ENCODE measurements at regions not wholly inside any gene's neighbourhood (a gene's known extent, or its start where the extent isn't known, plus 50 kb on each side); places are given as distances from the start of the nearest gene placed in this dataset.
"Not testable (repeated sequence)": the region's sequence is repeated elsewhere in the genome, so short reads cannot be mapped to it uniquely, and the experiment has no call there.

DNA sequence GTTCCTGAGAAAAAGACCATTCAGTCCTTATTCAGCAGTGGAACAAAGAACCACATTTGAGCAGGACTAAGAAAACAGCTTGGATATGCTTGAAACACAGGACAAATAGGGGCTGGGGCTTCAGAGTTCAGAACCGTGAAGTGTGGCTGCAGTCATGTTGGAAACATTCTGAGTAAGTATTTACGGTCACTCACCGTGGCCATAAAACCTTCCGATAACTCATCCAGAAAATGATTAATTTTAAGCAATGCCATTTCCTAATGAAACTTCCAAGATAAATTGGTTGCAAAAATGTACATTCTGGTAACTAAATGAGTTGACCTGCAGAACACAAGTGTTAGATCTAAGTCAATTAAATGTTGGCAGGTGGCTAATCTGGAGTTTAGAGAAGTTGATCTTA is 279.2 kb downstream of the CXCL12 start:
- Histone ChIP-seq H3K27me3 (ENCODE audit: insufficient read depth, low read length) (0 out of 2 replicates have a peak, but pooled peaks cover 2% of the 10 kb centered on the region), H3K27ac (ENCODE audit: low read depth, low read length) (no peak overlapping the region), H3K4me3 (ENCODE audit: low read depth, low read length) (no peak overlapping the region), H3K4me1 (ENCODE audit: control insufficient read depth, insufficient read depth, low read length, unreplicated experiment) (no peaks in the 10 kb centered on the region), H3K36me3 (ENCODE audit: insufficient read depth, low read length) (no peaks in the 10 kb centered on the region), H3K79me2 (ENCODE audit: control insufficient read depth, insufficient read depth, low read length, unreplicated experiment) (no peaks in the 10 kb centered on the region), H2AFZ (ENCODE audit: low read length, unreplicated experiment) (no peak overlapping the region)

GRCh38 chr10:44102726-44103255 is 282.1 kb downstream of the CXCL12 start:
- no peaks in the 10 kb centered on the region for H3K36me3 ChIP-seq (ENCODE audit: insufficient read depth, low read length)
- H2AFZ ChIP-seq (ENCODE audit: low read length, unreplicated experiment), result no peak overlapping the region
- H3K27me3 ChIP-seq (ENCODE audit: insufficient read depth, low read length), result 0 out of 2 replicates have a peak, but pooled peaks cover 2% of the 10 kb centered on the region
- no peaks in the 10 kb centered on the region for H3K79me2 ChIP-seq (ENCODE audit: control insufficient read depth, insufficient read depth, low read length, unreplicated experiment)
- no peak overlapping the region for H3K27ac ChIP-seq (ENCODE audit: low read depth, low read length)
- no peaks in the 10 kb centered on the region for H3K4me1 ChIP-seq (ENCODE audit: control insufficient read depth, insufficient read depth, low read length, unreplicated experiment)
- no peak overlapping the region for H3K4me3 ChIP-seq (ENCODE audit: low read depth, low read length)

GRCh38 chr10:44101082-44101481 is 283.8 kb downstream of the CXCL12 start:
- 0 out of 2 replicates have a peak, but pooled peaks cover 2% of the 10 kb centered on the region for H3K27me3 ChIP-seq (ENCODE audit: insufficient read depth, low read length)
- H2AFZ ChIP-seq (ENCODE audit: low read length, unreplicated experiment), result no peak overlapping the region
- H3K79me2 ChIP-seq (ENCODE audit: control insufficient read depth, insufficient read depth, low read length, unreplicated experiment), result no peaks in the 10 kb centered on the region
- no peaks in the 10 kb centered on the region for H3K4me1 ChIP-seq (ENCODE audit: control insufficient read depth, insufficient read depth, low read length, unreplicated experiment)
- no peaks in the 10 kb centered on the region for H3K36me3 ChIP-seq (ENCODE audit: insufficient read depth, low read length)
- no peak overlapping the region for H3K27ac ChIP-seq (ENCODE audit: low read depth, low read length)
- no peak overlapping the region for H3K4me3 ChIP-seq (ENCODE audit: low read depth, low read length)

DNA sequence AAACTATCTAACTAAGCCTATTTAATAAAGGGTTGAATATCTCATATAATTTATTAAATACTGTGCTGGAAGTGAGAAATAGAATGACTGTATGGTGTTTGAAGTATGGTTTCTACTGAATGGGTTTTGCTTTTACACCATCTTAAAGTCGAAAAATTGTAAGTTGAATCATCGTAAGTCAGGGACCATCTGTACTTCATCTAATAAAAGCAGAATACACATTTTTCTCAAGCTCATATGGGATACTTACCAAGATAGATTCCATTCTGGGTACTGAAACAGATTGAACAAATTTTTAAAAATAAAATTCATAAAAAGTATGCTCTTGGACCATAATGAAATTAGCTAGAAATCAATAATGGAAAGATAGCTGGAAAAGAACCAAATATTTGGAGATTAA is 285.4 kb downstream of the CXCL12 start:
- no peaks in the 10 kb centered on the region for H3K79me2 ChIP-seq (ENCODE audit: control insufficient read depth, insufficient read depth, low read length, unreplicated experiment)
- no peak overlapping the region for H2AFZ ChIP-seq (ENCODE audit: low read length, unreplicated experiment)
- H3K4me1 ChIP-seq (ENCODE audit: control insufficient read depth, insufficient read depth, low read length, unreplicated experiment), result no peaks in the 10 kb centered on the region
- no peak overlapping the region for H3K27ac ChIP-seq (ENCODE audit: low read depth, low read length)
- no peak overlapping the region for H3K4me3 ChIP-seq (ENCODE audit: low read depth, low read length)
- H3K27me3 ChIP-seq (ENCODE audit: insufficient read depth, low read length), result no peaks in the 10 kb centered on the region
- no peaks in the 10 kb centered on the region for H3K36me3 ChIP-seq (ENCODE audit: insufficient read depth, low read length)

GRCh38 chr10:44096217-44096616 is 288.7 kb downstream of the CXCL12 start:
- not testable (repeated sequence) for H3K27me3 ChIP-seq (ENCODE audit: insufficient read depth, low read length); H3K36me3 ChIP-seq (ENCODE audit: insufficient read depth, low read length); H3K79me2 ChIP-seq (ENCODE audit: control insufficient read depth, insufficient read depth, low read length, unreplicated experiment); H3K4me3 ChIP-seq (ENCODE audit: low read depth, low read length); H3K4me1 ChIP-seq (ENCODE audit: control insufficient read depth, insufficient read depth, low read length, unreplicated experiment); H2AFZ ChIP-seq (ENCODE audit: low read length, unreplicated experiment); H3K27ac ChIP-seq (ENCODE audit: low read depth, low read length)

DNA sequence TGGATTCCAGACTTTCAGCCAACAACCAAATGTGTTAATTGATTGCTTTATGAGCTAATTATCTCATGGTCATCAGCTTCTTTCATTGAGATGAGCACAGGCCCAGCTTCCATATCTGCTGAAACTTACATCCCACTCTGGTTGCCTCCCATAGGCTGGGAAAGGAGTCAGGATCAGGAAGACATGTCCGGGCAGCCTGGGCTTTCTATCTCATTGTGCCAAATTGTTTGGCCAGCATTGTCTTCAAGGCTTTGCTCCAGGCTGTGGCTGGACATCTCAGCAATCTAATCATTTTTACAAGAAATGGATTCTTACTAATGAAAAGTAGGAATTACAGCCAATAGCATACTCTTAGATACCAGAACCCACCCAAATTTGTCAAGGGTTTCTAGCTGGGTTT is 295.2 kb downstream of the CXCL12 start:
- Histone ChIP-seq H3K4me1 (ENCODE audit: control insufficient read depth, insufficient read depth, low read length, unreplicated experiment) (no peaks in the 10 kb centered on the region), H3K36me3 (ENCODE audit: insufficient read depth, low read length) (no peaks in the 10 kb centered on the region)

GRCh38 chr10:44087403-44087802 is 297.5 kb downstream of the CXCL12 start:
- Histone ChIP-seq H3K4me3 (ENCODE audit: low read depth, low read length) (no peak overlapping the region), H3K27ac (ENCODE audit: low read depth, low read length) (no peak overlapping the region), H3K36me3 (ENCODE audit: insufficient read depth, low read length) (no peaks in the 10 kb centered on the region), H3K4me1 (ENCODE audit: control insufficient read depth, insufficient read depth, low read length, unreplicated experiment) (no peaks in the 10 kb centered on the region), H2AFZ (ENCODE audit: low read length, unreplicated experiment) (no peak overlapping the region), H3K79me2 (ENCODE audit: control insufficient read depth, insufficient read depth, low read length, unreplicated experiment) (no peaks in the 10 kb centered on the region), H3K27me3 (ENCODE audit: insufficient read depth, low read length) (peaks cover 6% of the 10 kb centered on the region; the same call in 1 of the 2 replicates)

More for the DNA sequence above, 295.2 kb downstream of the CXCL12 start:
- Histone ChIP-seq H3K27me3 (ENCODE audit: insufficient read depth, low read length) (0 out of 2 replicates have a peak, but pooled peaks cover 6% of the 10 kb centered on the region), H3K79me2 (ENCODE audit: control insufficient read depth, insufficient read depth, low read length, unreplicated experiment) (no peaks in the 10 kb centered on the region), H2AFZ (ENCODE audit: low read length, unreplicated experiment) (no peak overlapping the region), H3K4me3 (ENCODE audit: low read depth, low read length) (no peak overlapping the region), H3K27ac (ENCODE audit: low read depth, low read length) (no peak overlapping the region)

DNA sequence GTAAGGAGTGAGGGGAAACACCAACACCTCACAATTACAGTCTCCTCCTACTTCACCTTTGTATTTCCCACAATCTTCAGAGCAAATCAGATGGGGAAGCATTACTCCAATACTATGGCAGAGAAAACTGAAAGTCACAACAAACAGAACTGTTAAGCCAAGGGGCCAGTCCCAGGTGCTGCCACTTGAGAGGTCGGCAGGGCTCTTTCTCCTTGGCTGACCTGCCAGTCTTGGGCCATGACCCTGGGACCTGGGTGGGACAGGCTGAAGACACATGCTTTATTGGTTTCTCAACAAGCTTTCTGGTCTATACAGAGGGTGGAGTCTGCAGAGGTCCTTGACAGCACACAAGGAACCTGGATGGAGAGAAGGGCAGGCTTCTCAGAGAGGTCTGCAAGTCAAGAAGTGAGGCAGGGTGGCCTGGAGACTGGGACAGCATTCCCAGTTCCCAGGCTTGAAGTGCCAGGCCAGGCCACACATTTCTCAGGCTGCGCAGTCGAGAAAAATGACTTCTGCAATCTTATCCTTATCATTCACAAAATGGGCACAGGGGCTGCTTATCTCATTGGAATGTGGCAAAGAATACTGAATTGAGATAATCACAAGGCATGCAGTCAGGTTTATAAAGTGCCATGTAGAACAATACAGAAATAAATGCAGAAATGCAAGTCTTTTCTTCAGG is 301.0 kb downstream of the CXCL12 start:
- Histone ChIP-seq H3K27ac (ENCODE audit: low read depth, low read length) (no peak overlapping the region), H3K4me1 (ENCODE audit: control insufficient read depth, insufficient read depth, low read length, unreplicated experiment) (no peaks in the 10 kb centered on the region), H3K36me3 (ENCODE audit: insufficient read depth, low read length) (no peaks in the 10 kb centered on the region), H3K4me3 (ENCODE audit: low read depth, low read length) (no peak overlapping the region), H2AFZ (ENCODE audit: low read length, unreplicated experiment) (no peak overlapping the region), H3K79me2 (ENCODE audit: control insufficient read depth, insufficient read depth, low read length, unreplicated experiment) (no peaks in the 10 kb centered on the region), H3K27me3 (ENCODE audit: insufficient read depth, low read length) (no peaks in the 10 kb centered on the region; the same call in 1 of the 2 replicates)

GRCh38 chr10:44071479-44071878 is 313.4 kb downstream of the CXCL12 start:
- H3K36me3 ChIP-seq (ENCODE audit: insufficient read depth, low read length), result no peaks in the 10 kb centered on the region
- H2AFZ ChIP-seq (ENCODE audit: low read length, unreplicated experiment), result no peak overlapping the region
- H3K27ac ChIP-seq (ENCODE audit: low read depth, low read length), result no peak overlapping the region
- no peaks in the 10 kb centered on the region for H3K27me3 ChIP-seq (ENCODE audit: insufficient read depth, low read length)
- H3K4me3 ChIP-seq (ENCODE audit: low read depth, low read length), result no peak overlapping the region
- H3K4me1 ChIP-seq (ENCODE audit: control insufficient read depth, insufficient read depth, low read length, unreplicated experiment), result no peaks in the 10 kb centered on the region
- H3K79me2 ChIP-seq (ENCODE audit: control insufficient read depth, insufficient read depth, low read length, unreplicated experiment), result no peaks in the 10 kb centered on the region

GRCh38 chr10:44070282-44070681 is 314.6 kb downstream of the CXCL12 start:
- Histone ChIP-seq H3K4me3 (ENCODE audit: low read depth, low read length) (no peak overlapping the region), H3K79me2 (ENCODE audit: control insufficient read depth, insufficient read depth, low read length, unreplicated experiment) (no peaks in the 10 kb centered on the region), H3K4me1 (ENCODE audit: control insufficient read depth, insufficient read depth, low read length, unreplicated experiment) (no peaks in the 10 kb centered on the region), H3K27me3 (ENCODE audit: insufficient read depth, low read length) (no peaks in the 10 kb centered on the region), H2AFZ (ENCODE audit: low read length, unreplicated experiment) (no peak overlapping the region), H3K27ac (ENCODE audit: low read depth, low read length) (no peak overlapping the region), H3K36me3 (ENCODE audit: insufficient read depth, low read length) (no peaks in the 10 kb centered on the region)

DNA sequence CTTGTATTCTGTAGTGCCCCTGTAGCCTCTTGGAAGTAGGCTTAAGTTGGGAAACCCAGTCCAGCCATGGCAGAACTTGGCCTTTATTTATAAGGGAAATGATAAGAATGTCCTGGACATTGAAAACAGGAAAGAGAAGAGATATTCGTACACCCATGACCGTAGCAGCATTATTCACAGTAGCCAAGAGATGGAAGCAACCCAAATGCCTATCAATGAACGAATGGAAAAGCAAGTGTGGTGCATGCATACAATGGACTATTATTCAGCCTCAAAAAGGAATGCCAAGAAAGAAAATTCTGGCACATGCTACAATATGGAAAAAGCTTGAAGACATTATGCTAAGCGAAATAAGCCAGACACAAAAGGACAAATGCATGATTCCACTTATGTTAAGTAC is 315.3 kb downstream of the CXCL12 start:
- no peaks in the 10 kb centered on the region for H3K27me3 ChIP-seq (ENCODE audit: insufficient read depth, low read length)

More for the DNA sequence above, 315.3 kb downstream of the CXCL12 start:
- Histone ChIP-seq H3K4me3 (ENCODE audit: low read depth, low read length) (no peak overlapping the region), H3K36me3 (ENCODE audit: insufficient read depth, low read length) (no peaks in the 10 kb centered on the region), H3K79me2 (ENCODE audit: control insufficient read depth, insufficient read depth, low read length, unreplicated experiment) (no peaks in the 10 kb centered on the region), H2AFZ (ENCODE audit: low read length, unreplicated experiment) (no peak overlapping the region), H3K27ac (ENCODE audit: low read depth, low read length) (peak overlapping the region; percentile 34; the same call in 1 of the 2 replicates), H3K4me1 (ENCODE audit: control insufficient read depth, insufficient read depth, low read length, unreplicated experiment) (no peaks in the 10 kb centered on the region)

Measured in ACC112 (cell line).